ENCODE measurements at regions not wholly inside any gene's neighbourhood (a gene's known extent, or its start where the extent isn't known, plus 50 kb on each side); places are given as distances from the start of the nearest gene placed in this dataset.

- no peak for DNase-seq
Measured at GRCh38 chr3:72565593-72565992, 282.7 kb downstream of the SHQ1 start.

- DNase-seq: no peak
Measured at GRCh38 chr3:72563690-72564370, 284.4 kb downstream of the SHQ1 start.

GRCh38 chr3:72560846-72561675 is 287.2 kb downstream of the SHQ1 start:
- no peak for DNase-seq

GRCh38 chr3:72559385-72559784 is 288.9 kb downstream of the SHQ1 start:
- no peak for DNase-seq

- no peak for DNase-seq
Measured at GRCh38 chr3:72558001-72558400, 290.2 kb downstream of the SHQ1 start.

- DNase-seq: no peak
Measured at GRCh38 chr3:72555714-72556113, 292.5 kb downstream of the SHQ1 start.

GRCh38 chr3:72554689-72555088 is 293.6 kb downstream of the SHQ1 start:
- no peak for DNase-seq

GRCh38 chr3:72553298-72553697 is 294.9 kb downstream of the SHQ1 start:
- DNase-seq: no peak

- no peak for DNase-seq
Measured at GRCh38 chr3:72550582-72551262, 297.5 kb downstream of the SHQ1 start.

- no peak for DNase-seq
Measured at GRCh38 chr3:72549761-72550581, 298.3 kb downstream of the SHQ1 start.

- DNase-seq: no peak
Measured at GRCh38 chr3:72548981-72549380, 299.3 kb downstream of the SHQ1 start.

GRCh38 chr3:72548461-72548860 is 299.8 kb downstream of the SHQ1 start:
- no peak for DNase-seq

GRCh38 chr3:72547183-72547582 is 301.1 kb downstream of the SHQ1 start:
- DNase-seq: no peak

GRCh38 chr3:72544239-72544638 is 304.0 kb downstream of the SHQ1 start:
- no peak for DNase-seq

- no peak for DNase-seq
Measured at GRCh38 chr3:72543246-72543645, 305.0 kb downstream of the SHQ1 start.

- DNase-seq: no peak
Measured at GRCh38 chr3:72542781-72543180, 305.5 kb downstream of the SHQ1 start.

GRCh38 chr3:72539856-72540255 is 308.4 kb downstream of the SHQ1 start:
- no peak for DNase-seq

GRCh38 chr3:72538070-72538745 is 310.0 kb downstream of the SHQ1 start:
- DNase-seq: no peak

- DNase-seq: no peak
Measured at GRCh38 chr3:72537448-72537847, 310.8 kb downstream of the SHQ1 start.

GRCh38 chr3:72536878-72537267 is 311.4 kb downstream of the SHQ1 start:
- DNase-seq: no peak

- DNase-seq: no peak
Measured at GRCh38 chr3:72536206-72536877, 311.9 kb downstream of the SHQ1 start.

All from hindlimb muscle (tissue), 1 donor.